GM18868 (cell line): ENCODE measurements at regions not wholly inside any gene's neighbourhood (a gene's known extent, or its start where the extent isn't known, plus 50 kb on each side); places are given as distances from the start of the nearest gene placed in this dataset.

Experiments used
- ATAC-seq: cut with Tn5 transposase; IDR thresholded peaks from one replicate; pipeline ENCODE4 v1.9.1; 2021; ENCODE audit warnings: mild to moderate bottlenecking, moderate library complexity; ENCODE audit not compliant: unreplicated experiment

- no peak for ATAC-seq
Observed at GRCh38 chr6:119628691-119629594, 279.4 kb upstream of the MAN1A1 start.

GRCh38 chr6:119627908-119628669 lies 278.5 kb upstream of the MAN1A1 start:
- ATAC-seq, result no peak

- no peak for ATAC-seq
Observed at GRCh38 chr6:119626884-119627619, 277.5 kb upstream of the MAN1A1 start.

- no peak for ATAC-seq
Observed at GRCh38 chr6:119620846-119621555, 271.4 kb upstream of the MAN1A1 start.

GRCh38 chr6:119614138-119614537 lies 264.6 kb upstream of the MAN1A1 start:
- no peak for ATAC-seq

- ATAC-seq, result no peak
Observed at GRCh38 chr6:119612911-119613381, 263.4 kb upstream of the MAN1A1 start.

- ATAC-seq, result no peak
Observed at GRCh38 chr6:119612176-119612891, 262.8 kb upstream of the MAN1A1 start.

- ATAC-seq, result no peak
Observed at GRCh38 chr6:119610754-119611153, 261.2 kb upstream of the MAN1A1 start.

- ATAC-seq, result no peak
Observed at GRCh38 chr6:119610265-119610664, 260.7 kb upstream of the MAN1A1 start.

GRCh38 chr6:119609865-119610264 lies 260.3 kb upstream of the MAN1A1 start:
- no peak for ATAC-seq

GRCh38 chr6:119608994-119609393 lies 259.4 kb upstream of the MAN1A1 start:
- ATAC-seq, result no peak

GRCh38 chr6:119604124-119604523 lies 254.6 kb upstream of the MAN1A1 start:
- ATAC-seq, result no peak

GRCh38 chr6:119603501-119603900 lies 253.9 kb upstream of the MAN1A1 start:
- ATAC-seq, result no peak

GRCh38 chr6:119602215-119603178 lies 252.9 kb upstream of the MAN1A1 start:
- no peak for ATAC-seq

GRCh38 chr6:119598883-119599282 lies 249.3 kb upstream of the MAN1A1 start:
- ATAC-seq, result no peak

- no peak for ATAC-seq
Observed at GRCh38 chr6:119594907-119595306, 245.3 kb upstream of the MAN1A1 start.

- ATAC-seq, result no peak
Observed at GRCh38 chr6:119591235-119591634, 241.7 kb upstream of the MAN1A1 start.

- ATAC-seq, result no peak
Observed at GRCh38 chr6:119590066-119590465, 240.5 kb upstream of the MAN1A1 start.

- ATAC-seq, result no peak
Observed at GRCh38 chr6:119587537-119587936, 238.0 kb upstream of the MAN1A1 start.
